PC-3 (cell line): ENCODE measurements at regions not wholly inside any gene's neighbourhood (a gene's known extent, or its start where the extent isn't known, plus 50 kb on each side); places are given as distances from the start of the nearest gene placed in this dataset.

Experiments used
- ATAC-seq: fragments of 200-7000 bp; cut with Tn5 transposase; 2 replicates; pipeline ENCODE4 v1.9.1; 2020; ENCODE audit warnings: mild to moderate bottlenecking, moderate library complexity
- BruUV-seq: library from RNA; stranded (reverse); fragments of 400-500 nt; replicated peaks from 2 replicates; lab custom pipeline; 2021; lab: Mats Ljungman, UMichigan
- CTCF ChIA-PET: fragments of 300-600 bp; sonication (Branson Sonifier 250); formaldehyde crosslinking; loops from one replicate; lab custom pipeline; 2022; ENCODE audit warnings: antibody characterized with exemption; lab: Charles Lee
- POLR2A ChIA-PET: fragments of 300-600 bp; sonication (Branson Sonifier 250); formaldehyde crosslinking; loops from one replicate; lab custom pipeline; 2022; ENCODE audit warnings: antibody characterized with exemption; ENCODE audit not compliant: unreplicated experiment; lab: Charles Lee
- DNase-seq: peaks from one replicate; pipeline ENCODE4 v3.0.0-alpha.2; 2015
- H2AFZ ChIP-seq: fragments of 300-600 bp; sonication (generic); 2 replicates; pipeline ENCODE4 v1.6.0; 2016; ENCODE audit warnings: antibody characterized with exemption, low read length
- H3F3A ChIP-seq: fragments of 300-600 bp; sonication (generic); one replicate; pipeline ENCODE4 v1.6.0; 2017; ENCODE audit warnings: antibody characterized with exemption, low read length, control low read depth, mild to moderate bottlenecking; ENCODE audit not compliant: unreplicated experiment
- H3K27ac ChIP-seq: fragments of 300-600 bp; sonication (generic); 2 replicates; pipeline ENCODE4 v1.5.1; 2016; ENCODE audit warnings: mild to moderate bottlenecking, low read length
- H3K27me3 ChIP-seq: fragments of 300-600 bp; sonication (generic); 2 replicates; pipeline ENCODE4 v1.6.1; 2016; ENCODE audit warnings: low read length, mixed read lengths
- H3K36me3 ChIP-seq: fragments of 300-600 bp; sonication (generic); 2 replicates; pipeline ENCODE4 v1.6.1; 2016; ENCODE audit warnings: low read depth, mixed run types, low read length, mixed read lengths
- H3K4me1 ChIP-seq: fragments of 300-600 bp; sonication (generic); 2 replicates; pipeline ENCODE4 v1.5.1; 2016; ENCODE audit warnings: low read length; ENCODE audit not compliant: insufficient read depth
- H3K4me2 ChIP-seq: fragments of 300-600 bp; sonication (generic); 2 replicates; pipeline ENCODE4 v1.6.0; 2016; ENCODE audit warnings: low read length
- H3K4me3 ChIP-seq: fragments of 300-600 bp; sonication (generic); 2 replicates; pipeline ENCODE4 v1.5.1; 2016; ENCODE audit warnings: mild to moderate bottlenecking, low read length, mixed read lengths
- H3K79me2 ChIP-seq: fragments of 300-600 bp; sonication (generic); 2 replicates; pipeline ENCODE4 v1.6.1; 2017; ENCODE audit warnings: low read length, mixed read lengths
- H3K9ac ChIP-seq: fragments of 300-600 bp; sonication (generic); 2 replicates; pipeline ENCODE4 v1.6.0; 2016; ENCODE audit warnings: mild to moderate bottlenecking, low read length
- H3K9me2 ChIP-seq: fragments of 300-600 bp; sonication (generic); replicated peaks from 2 replicates; pipeline ENCODE4 v1.6.1; 2016; ENCODE audit warnings: mixed run types, low read length, mixed read lengths
- H3K9me3 ChIP-seq: fragments of 300-600 bp; sonication (generic); 2 replicates; pipeline ENCODE4 v1.6.1; 2016; ENCODE audit warnings: low read length, mixed read lengths
- H4K20me1 ChIP-seq: fragments of 300-600 bp; sonication (generic); 2 replicates; pipeline ENCODE4 v1.6.1; 2016; ENCODE audit warnings: low read length, mixed read lengths
- CTCF ChIP-seq: fragments of 300-600 bp; sonication (generic); conservative IDR thresholded peaks from 2 replicates; pipeline ENCODE4 v1.5.1; 2017; ENCODE audit warnings: antibody characterized with exemption, low read depth, mild to moderate bottlenecking, low read length
- EZH2 ChIP-seq: fragments of 300-600 bp; sonication (generic); IDR thresholded peaks from one replicate; pipeline ENCODE4 v1.6.1; 2017; ENCODE audit warnings: antibody characterized with exemption, mild to moderate bottlenecking, low read length; ENCODE audit not compliant: unreplicated experiment
- EZH2phosphoT487 ChIP-seq: fragments of 300-600 bp; sonication (generic); IDR thresholded peaks from 2 replicates; pipeline ENCODE4 v1.6.1; 2018; ENCODE audit warnings: mild to moderate bottlenecking, antibody characterized with exemption, low read length, borderline replicate concordance
- intact Hi-C: fragments of 100-400 bp; cut with micrococcal nuclease; formaldehyde crosslinking; loops from 2 replicates; pipeline ENCODE4 v1.9.0; 2023

DNA sequence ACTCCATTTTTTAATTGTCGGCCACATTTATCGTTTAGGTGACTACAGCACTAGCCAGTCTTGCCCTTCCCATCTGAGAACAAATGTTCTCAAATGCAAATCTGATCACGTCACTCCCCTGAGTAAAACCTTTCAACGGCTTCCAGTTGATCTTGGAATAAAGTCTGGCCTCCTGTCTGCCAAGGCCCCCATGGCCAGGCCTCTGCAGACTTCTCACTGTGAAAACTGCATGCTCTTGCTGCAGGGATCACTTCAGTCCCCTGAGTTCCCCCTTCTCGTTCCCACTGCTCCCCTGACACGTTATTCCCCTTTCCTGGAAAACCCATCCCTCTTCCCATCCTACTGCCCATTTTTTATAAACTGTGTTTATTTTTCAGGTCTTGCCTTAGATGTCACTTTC is 124.1 kb upstream of the NEBL start:
- no peaks in the 10 kb centered on the region for H4K20me1 ChIP-seq
- H3K27me3 ChIP-seq: no peaks in the 10 kb centered on the region
- H3K9ac ChIP-seq: no peak overlapping the region
- H3K9me2 ChIP-seq: no peaks in the 10 kb centered on the region
- no peak for TF ChIP-seq EZH2
- no peak for TF ChIP-seq EZH2phosphoT487
- TF ChIP-seq CTCF: no peak
- H3K27ac ChIP-seq: no peak overlapping the region
- H3K4me3 ChIP-seq: no peak overlapping the region
- H3K36me3 ChIP-seq: no peaks in the 10 kb centered on the region
- no peak overlapping the region for H2AFZ ChIP-seq
- POLR2A ChIA-PET: no interaction called here
- no peaks in the 10 kb centered on the region for H3K4me1 ChIP-seq
- no peaks in the 10 kb centered on the region for H3K79me2 ChIP-seq
- H3K9me3 ChIP-seq: no peaks in the 10 kb centered on the region
- CTCF ChIA-PET: no interaction called here
- BruUV-seq: no TSS peak
- intact Hi-C loops: no loop called here
- no peak for ATAC-seq
- no peaks in the 10 kb centered on the region for H3F3A ChIP-seq
- H3K4me2 ChIP-seq: no peak overlapping the region
- DNase-seq: no peak

DNA sequence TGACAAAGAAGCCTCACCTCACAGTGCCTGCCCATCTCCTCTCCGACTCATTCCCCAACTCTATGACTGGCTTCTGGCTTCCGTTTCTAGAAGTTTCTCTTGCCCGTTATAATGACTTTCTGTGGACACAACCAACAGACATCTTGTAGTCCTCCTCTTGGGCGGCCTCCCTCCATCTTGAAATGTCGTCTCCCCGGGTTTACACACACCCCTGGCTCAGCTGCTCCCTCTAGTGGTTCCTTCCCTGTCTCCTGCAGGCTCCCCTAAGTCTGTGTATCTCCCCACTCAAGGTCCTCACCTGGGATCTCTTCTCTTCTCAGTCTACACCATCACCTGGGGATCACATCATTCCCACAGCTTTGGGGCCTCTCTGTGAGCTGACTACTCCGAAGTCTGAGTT is 123.4 kb upstream of the NEBL start:
- DNase-seq (peak; percentile 43), ATAC-seq (no peak)
- H3K27me3 ChIP-seq: no peaks in the 10 kb centered on the region
- H2AFZ ChIP-seq: no peak overlapping the region
- BruUV-seq: no TSS peak
- H4K20me1 ChIP-seq: no peaks in the 10 kb centered on the region
- TF ChIP-seq CTCF (peak; percentile 77), EZH2phosphoT487 (no peak), EZH2 (no peak)
- H3K4me2 ChIP-seq: no peak overlapping the region
- H3F3A ChIP-seq: no peaks in the 10 kb centered on the region
- CTCF ChIA-PET: no interaction called here
- H3K9me2 ChIP-seq: no peaks in the 10 kb centered on the region
- H3K9ac ChIP-seq: no peak overlapping the region
- H3K4me1 ChIP-seq: no peaks in the 10 kb centered on the region
- intact Hi-C loops: no loop called here
- no peak overlapping the region for H3K4me3 ChIP-seq
- H3K9me3 ChIP-seq: no peaks in the 10 kb centered on the region
- POLR2A ChIA-PET: no interaction called here
- H3K36me3 ChIP-seq: no peaks in the 10 kb centered on the region
- no peaks in the 10 kb centered on the region for H3K79me2 ChIP-seq
- H3K27ac ChIP-seq: no peak overlapping the region

- Histone ChIP-seq H3K9me2 (no peaks in the 10 kb centered on the region), H4K20me1 (no peaks in the 10 kb centered on the region), H3K27me3 (no peaks in the 10 kb centered on the region), H3K4me1 (no peaks in the 10 kb centered on the region), H3K79me2 (no peaks in the 10 kb centered on the region), H3K4me3 (no peak overlapping the region), H3K9ac (no peak overlapping the region), H3K27ac (no peak overlapping the region), H3K9me3 (no peaks in the 10 kb centered on the region), H3K4me2 (no peak overlapping the region), H3K36me3 (no peaks in the 10 kb centered on the region), H2AFZ (no peak overlapping the region), H3F3A (no peaks in the 10 kb centered on the region)
- no peak for ATAC-seq
- no peak for TF ChIP-seq EZH2phosphoT487
- TF ChIP-seq EZH2: no peak
- TF ChIP-seq CTCF: no peak
- BruUV-seq: TSS peak; percentile 16
- intact Hi-C loops: no loop called here
- CTCF ChIA-PET: no interaction called here
- POLR2A ChIA-PET: no interaction called here
- DNase-seq: no peak
Measured at GRCh38 chr10:21019436-21019835, 122.3 kb upstream of the NEBL start.
